GM19467 (cell line): ENCODE measurements at regions not wholly inside any gene's neighbourhood (a gene's known extent, or its start where the extent isn't known, plus 50 kb on each side); places are given as distances from the start of the nearest gene placed in this dataset.
"Not testable (repeated sequence)": the region's sequence is repeated elsewhere in the genome, so short reads cannot be mapped to it uniquely, and the experiment has no call there.

ENCODE experiments used
- ATAC-seq: cut with Tn5 transposase; IDR thresholded peaks from one replicate; pipeline ENCODE4 v1.9.1; 2021; ENCODE audit warnings: mild to moderate bottlenecking, moderate library complexity; ENCODE audit not compliant: unreplicated experiment

DNA sequence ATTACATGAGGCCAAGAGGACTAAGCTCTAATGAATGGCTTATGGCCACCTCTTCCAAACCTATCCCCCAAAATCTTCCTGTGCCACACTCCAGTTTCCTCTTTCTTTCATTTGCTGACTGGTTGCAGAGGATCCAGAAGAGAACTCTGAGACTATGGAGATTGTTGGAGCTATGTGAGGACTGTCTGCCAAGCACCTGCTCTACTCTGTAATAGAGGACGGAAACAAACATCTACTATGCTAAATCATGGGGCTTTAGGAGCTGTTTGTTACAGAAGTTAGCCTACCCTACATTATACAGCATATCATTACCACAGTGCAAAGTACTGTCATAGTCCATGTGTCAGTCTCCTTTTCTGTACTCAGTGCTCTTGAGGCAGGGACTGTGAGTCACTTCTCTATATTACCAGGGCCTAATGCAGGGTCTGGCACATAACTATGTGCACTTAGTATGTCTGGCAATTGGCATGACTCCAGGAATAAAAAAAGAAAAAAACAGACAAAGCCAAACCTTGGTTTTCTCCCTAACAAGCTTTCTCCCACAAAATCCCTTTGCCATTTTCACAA is 95.1 kb downstream of the RPAP3 start:
- ATAC-seq = no peak

DNA sequence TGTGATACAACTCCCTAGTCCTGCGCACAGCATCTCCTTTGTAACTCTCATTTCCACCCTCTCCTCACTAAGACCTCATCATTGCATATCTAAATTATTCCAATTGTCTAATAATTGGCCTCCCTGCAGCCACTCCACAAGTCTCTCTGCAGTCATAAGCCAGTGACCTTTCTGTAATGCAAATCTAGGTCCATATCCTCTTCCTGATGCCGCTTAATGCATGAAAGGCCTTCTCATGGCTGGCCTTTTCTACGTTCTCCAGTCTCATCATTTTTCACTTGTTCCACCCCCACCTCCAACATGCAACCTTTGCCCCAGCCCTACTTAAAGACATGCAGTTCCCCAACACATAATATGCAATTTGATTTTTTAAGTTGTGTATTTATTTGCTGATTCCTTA is 96.0 kb downstream of the RPAP3 start:
- ATAC-seq = no peak

DNA sequence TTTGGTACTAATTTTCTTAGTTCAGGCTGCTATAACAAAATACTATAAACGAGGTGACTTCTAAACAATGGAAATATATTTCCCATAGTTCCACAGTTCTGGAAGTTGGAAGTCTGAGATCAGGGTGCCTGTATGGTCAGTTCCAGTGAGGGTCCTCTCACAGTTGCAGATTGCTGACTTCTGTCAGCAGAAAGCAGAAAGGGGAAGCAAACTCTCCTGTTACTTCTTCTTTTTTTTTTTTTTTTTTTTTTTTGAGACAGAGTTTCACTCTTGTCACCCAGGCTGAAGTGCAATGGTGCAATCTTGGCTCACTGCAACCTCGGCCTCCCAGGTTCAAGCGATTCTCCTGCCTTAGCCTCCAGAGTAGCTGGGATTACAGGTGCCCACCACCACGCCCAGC is 97.2 kb downstream of the RPAP3 start:
- not testable (repeated sequence) for ATAC-seq

DNA sequence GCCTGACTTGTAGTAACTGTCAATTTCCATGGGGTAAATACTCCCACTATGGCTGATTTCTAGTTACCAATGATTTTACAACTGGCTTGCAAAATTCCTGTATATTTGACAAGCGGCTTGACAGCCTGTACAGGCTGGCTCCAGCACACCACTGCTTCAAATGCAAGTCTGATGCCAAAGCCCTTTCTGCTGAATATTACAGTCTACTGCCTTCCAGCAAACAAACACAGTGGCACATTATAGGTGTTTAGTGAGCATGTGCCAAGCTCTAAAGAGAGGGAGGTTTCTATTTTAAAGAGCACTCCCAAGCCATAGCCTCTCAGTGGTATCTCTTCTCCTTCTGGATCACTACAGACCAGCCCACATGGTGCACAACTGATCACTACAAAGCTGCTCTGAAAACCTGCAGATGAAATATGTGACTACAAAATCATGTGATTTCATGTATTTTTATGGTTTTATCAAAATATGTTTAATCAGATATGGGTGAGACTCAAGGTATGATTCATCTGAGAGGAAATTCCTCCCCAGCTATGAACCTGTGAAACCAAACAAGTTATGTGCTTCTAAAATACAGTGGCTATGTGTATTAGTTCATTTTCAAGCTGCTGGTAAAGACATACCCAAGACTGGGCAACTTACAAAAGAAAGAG is 101.5 kb downstream of the RPAP3 start:
- ATAC-seq = no peak

DNA sequence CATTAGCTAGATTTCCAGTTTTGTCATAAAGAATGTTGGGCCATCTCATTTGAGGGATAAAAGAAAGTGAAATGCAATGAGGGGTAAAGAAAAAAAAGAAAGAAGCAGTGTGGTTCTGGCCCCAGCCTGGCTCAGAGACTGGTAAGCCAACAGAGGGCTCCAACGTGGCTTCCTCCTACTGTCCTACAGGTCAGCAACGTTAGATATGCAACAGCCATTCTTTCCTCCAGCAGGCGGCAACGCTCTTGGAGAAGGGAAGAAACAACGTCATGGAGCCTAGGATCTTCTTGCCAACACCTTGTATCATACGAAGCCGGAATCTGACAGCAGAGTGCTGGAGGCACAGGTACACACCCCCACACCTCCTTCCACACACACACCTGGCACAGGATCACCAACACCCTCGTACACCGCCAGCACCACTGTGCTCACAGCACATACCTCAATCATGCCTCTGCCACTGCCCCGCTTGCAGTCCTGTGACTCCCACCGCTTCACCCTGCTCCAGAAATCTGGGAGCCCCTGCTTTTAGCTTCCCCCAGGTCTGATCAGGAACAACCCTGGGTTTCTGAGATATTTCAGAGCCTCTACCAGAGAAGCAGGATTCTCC is 102.8 kb downstream of the RPAP3 start:
- ATAC-seq = no peak

DNA sequence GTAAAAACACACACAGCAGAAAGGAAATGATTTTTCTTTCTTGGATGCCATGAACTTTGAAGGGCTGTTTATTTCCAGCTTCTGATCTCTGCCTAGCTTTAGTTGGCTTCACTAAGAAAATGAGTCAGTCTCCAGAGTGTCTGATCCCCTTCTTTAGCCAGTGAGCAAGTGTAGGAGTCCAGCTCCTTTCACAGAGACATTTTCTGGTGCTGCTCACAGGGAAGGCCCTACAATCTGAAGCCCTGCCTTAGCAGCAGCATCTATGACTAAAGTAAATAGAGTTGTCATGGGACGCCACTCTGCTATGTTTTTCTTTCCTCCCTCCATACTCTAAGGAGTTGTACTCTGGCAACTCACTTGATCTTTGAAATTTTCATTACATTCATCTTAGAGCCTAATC is 103.5 kb downstream of the RPAP3 start:
- ATAC-seq = no peak

DNA sequence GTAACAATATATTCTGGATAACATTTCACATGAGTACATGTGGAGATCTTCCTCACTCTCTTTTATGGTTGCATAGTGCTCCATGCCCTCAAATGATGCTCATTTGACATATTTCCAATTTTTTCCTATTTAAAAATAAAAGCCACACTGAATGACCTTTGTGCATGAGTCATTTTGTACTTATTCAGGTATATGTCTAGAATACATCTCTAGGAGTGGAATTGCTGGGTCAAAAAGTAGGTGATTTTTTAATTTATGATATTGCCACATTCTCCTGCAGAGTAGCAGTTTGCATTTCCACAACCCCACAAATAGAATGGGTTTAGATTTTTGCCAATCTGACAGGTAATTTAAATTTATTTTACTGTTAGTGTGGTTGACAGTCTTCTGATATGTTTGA is 104.8 kb downstream of the RPAP3 start:
- ATAC-seq = no peak

DNA sequence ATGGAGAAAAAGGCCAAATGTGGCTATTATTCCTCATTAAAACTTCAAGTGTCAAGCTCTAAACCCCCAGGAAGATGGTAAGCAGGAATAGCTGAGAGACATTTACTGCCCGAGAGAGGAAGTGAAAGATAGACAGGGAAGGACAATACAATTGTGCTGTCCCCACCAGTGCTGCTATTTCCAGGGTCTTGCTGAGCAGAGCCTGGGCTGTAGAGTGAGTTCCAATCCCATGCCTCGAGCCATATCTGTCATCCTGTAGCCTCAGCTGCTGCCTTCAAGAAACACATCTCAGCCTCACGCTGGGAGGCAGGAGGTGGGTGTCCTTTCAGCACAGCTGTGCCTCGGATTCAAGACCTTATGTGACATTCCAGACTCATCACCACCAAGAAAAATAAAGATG is 114.0 kb downstream of the RPAP3 start:
- no peak for ATAC-seq

DNA sequence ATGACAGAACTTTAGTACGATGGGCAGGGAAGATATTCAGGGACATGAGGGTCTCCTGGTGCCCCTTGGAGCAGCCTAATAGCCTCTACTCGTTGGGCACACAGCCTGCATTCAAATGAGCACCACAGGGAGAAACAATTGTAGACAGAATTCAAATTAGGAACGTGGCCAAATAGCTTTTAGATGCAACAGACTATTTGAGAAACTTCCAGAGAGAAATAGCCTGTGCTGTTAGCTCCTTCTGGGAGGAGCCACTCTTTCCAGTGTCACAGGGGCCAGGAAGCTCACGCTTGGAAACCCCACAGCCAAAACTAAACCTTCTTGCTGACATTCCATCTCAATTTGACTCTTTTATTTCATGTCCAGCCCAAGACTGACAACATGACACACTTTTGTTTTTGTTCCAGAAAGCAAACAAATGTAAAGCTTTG is 114.5 kb downstream of the RPAP3 start:
- ATAC-seq = no peak

DNA sequence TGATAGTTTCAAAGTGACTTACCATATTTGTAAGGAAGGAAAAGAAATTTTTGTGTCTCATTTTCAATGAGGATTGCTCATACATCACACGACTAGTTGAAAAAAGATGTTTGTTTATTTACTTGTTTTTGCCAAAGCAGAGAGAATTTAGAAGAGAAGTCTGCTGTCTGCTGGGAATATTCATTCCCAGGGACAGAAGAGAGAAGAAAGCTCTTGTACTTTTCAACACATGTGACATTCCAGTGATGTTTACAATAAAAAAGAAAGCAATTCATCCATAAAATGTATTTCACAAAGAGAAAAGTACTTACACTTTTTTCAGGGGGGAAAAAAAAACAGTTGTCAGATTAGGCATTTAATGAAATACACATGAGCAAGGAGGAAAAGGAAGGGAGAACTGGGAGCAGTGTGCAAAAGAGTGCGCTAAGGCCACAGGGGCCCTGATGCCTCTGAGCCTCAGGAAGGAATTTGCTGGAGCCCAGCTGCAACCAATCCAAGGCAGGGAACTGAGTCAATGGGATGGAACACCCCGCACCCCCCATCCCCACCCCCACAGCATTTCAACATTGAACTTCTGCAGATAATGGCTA is 115.0 kb downstream of the RPAP3 start:
- no peak for ATAC-seq

DNA sequence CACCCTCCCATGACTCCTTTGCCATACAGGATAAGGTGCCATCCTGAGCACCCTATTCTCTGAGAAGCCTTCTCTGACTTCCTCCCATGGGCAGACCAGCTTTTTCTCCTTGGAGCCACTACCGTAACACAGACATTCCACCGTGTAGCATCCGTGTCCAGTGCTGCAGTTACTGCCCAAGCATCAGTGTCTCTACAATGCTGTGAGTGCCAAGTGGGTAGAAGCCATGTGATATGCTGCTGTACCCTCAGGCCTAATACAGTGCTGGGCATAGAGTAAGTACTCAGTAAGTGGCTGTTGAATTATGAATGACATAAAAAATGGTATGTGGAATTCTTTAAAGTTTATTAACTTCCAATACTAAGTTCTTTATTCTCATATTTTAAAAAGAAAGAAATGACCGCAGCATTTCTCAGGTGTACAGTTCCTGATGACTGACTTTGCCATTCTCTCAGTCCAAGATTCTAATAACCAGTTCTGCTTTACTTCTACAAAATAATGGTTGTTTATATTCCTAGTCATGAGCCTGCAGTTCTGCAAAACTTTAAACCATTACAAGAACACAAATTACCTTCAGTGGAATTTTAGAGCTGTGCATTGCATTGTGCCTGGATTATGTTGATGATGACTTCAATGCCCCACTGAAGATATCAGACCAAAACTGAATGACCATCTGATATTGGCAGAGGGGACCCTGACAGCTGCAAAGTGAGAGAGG is 118.7 kb downstream of the RPAP3 start:
- ATAC-seq = no peak

DNA sequence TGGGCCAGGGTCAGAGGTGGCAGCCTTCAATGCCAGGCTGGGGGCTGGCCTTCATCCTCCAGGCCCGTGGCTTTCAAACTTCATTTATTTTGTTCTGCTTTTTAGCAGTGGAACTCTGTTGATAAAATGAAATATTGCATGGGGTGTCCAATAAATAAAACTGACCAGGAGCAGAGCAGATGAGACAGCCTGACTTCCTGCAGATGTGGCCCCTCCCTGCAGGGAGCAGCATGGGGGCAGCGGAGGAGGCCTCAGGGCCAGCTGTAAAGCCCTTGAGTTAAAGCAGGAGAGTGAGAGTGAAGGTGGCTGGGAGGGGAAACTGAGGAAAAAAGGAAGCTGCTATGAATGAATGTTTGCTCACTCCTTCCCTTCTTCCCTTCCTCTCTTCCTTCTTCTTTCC is 120.3 kb downstream of the RPAP3 start:
- ATAC-seq = no peak

DNA sequence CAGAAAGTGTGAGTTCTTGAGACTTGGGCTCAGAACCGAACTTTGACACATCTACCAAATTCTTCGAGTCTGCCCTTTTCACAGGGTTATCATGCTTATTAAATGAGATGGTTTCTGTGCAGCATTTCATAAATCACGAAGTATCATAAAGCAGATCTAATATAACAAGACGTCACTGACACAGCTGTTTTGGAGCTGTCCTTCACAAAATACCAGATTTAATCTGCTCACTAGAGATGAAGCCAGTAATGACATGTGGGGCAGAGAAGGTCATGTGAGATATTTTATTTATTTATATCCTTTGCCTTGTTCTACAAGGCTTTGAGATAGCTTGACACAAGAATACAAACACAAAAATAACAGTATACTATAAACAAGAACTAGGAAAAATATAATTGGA is 127.0 kb downstream of the RPAP3 start:
- no peak for ATAC-seq

DNA sequence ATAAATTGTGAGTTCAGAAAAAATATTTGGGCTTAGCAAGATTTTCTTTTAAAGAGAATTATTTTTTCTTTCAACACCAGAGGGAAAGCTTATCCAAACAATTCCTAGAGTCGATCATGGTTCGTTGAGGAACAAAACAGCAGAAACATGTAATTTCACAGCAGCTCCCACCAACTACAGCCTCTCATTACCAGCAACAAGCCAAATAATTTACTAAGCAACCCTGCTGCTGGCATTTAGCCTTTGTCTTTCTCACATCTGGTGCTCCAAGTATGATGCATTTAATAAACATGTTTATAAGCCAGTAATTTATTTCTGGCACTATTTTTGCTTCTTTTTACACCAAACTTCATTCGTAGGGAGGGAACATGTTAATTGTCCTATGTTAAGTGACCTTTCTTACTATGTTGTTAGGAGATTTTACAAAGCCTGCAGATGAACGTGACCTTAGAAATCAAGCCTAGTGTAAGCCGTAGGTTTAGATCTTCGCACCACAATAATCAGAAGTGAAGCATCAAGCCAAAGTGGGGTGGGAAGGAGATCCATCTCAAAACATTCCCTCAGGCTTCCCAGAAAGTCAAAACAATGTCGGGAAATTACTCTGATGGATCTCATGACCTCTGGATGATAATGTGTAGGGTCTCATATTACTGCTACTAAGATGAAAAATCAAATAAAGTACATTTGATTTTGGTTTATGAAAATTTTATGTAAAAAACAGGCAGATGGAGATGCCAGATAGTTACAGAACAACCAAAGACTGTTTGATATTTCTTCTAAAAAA is 128.4 kb downstream of the RPAP3 start:
- ATAC-seq = no peak

DNA sequence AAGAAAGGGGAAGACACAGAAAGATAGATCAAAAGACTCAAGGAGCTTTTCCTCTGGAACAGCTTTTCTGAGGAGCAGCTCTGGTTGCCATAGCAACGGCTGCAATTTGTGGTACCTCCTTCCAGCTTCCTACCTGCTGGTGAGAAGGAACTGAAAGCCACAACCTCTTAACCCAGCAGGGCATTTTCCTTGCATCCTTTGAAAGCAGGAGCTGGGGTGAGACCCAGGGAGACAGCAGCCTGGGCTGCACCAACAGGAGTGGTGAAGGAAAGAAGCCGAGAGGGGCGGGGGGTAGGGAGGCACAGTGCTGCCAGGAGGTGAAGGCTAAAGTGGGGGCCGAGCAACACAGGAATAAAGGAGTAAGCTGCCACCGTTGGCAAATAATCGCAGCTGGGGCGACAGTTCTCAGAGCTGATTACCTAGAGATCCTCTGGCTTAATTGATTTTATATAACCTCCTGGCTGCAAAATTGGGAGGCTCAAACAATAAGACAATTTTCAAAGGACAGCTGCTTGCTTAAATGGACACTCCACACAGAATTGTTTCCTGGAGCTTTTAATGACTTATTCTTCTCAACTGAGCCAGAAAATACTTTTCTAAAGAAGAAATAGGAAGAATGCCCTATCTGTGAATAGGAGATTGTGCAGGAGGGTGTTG is 129.4 kb downstream of the RPAP3 start:
- ATAC-seq = no peak

DNA sequence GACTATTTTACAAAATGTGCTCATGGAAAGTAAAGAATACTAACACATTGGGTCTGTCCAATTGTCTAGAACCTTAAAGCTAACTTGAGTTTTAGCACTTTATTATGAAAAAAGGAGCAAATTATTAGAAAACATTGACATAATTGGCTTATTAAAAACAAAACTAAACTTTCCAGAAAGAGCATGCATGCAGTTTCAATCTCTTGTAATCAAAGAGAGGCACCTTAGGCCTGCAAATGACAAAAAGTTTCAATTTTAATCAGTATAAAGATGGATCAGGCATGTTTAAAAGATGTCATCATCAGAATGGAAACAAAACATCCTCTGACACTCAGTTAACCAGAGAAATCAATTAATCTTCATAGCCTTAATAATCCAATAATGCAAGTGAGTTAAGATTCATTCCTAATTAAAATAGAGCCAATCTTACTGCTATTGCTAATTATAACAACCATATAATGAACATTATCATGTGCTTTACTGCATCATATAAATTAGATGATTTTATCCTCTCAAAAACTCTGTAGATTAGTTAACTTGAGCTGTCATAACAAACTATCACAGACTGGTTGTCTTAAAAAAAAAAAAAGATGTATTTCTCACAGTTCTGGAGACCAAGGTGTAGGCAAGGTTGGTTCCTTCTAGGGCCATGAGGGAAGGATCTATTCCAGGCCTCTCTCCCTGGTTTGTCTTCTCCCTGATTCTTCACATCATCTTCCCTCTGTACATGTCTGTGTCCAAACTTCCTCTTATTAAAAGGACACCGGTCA is 131.4 kb downstream of the RPAP3 start:
- no peak for ATAC-seq

DNA sequence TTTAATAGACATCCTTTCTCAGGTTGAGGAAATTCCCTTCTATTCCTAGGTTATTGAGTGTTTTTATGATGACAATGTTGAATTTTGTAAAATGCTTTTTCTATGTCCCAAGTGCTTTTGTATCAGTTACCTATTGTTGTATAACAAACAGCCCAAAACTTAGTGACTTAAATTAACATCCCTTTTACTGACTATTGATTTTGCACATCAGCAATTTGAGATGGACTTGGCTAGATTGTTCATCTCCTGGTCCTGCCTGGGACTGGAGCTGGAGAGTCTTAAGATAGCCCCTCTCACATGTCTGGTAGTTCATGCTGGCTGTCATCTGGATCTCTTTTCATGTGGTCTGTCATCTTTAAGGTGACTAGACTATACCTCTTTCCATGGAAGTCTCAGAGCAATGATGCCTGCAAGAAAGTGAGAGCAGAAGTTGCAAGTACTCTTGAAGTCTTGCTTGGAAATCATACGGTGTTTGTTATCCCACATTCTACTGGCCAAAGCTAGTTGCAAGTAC is 132.6 kb downstream of the RPAP3 start:
- ATAC-seq = no peak

DNA sequence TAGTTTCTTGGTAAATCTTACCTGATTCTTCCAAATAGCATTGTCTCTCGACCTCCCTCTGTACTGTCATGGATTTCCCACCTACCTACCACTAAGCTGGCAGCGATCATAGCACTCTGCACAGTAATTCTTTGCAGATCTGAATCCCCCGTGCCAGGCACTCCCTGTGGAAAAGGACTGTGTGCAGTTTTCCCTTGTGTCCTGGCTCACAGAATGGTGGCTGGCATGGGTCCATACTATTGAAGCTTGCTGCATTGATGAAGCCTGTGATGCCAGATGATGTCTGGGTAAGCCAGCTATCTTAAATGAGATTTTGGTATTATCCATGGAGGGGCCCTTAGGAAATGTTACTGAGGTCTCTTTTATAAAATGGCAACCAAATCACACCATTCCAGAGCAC is 135.7 kb downstream of the RPAP3 start:
- no peak for ATAC-seq

DNA sequence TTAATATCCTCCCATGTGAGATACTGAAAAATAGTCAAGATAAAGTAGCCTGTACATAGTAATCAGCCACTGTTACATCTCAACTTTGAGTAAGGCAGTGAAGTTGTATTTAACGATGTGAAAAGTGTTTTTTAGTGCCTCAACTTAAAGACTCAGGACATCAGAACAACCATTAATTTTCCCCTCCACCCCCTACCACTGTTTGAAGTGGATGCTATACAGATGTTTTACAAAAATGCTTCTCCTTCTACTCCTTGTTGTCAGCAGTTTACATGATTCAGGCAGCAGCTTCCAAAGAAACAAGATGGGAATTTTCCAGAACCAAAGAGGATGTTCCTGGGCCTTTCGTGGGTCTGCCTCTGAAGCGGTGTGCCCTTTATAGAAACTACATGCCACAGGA is 143.6 kb downstream of the RPAP3 start:
- no peak for ATAC-seq
